AG04449 (cell line): ENCODE measurements at regions not wholly inside any gene's neighbourhood (a gene's known extent, or its start where the extent isn't known, plus 50 kb on each side); places are given as distances from the start of the nearest gene placed in this dataset.

Experiments
- CTCF ChIA-PET: fragments of 350-600 bp; formaldehyde crosslinking; extraction: SDS; loops from one replicate; lab custom pipeline; 2021; ENCODE audit warnings: antibody characterized with exemption; lab: Yijun Ruan, JAX
- POLR2A ChIA-PET: fragments of 400-600, 350-600 bp; formaldehyde crosslinking; extraction: SDS; loops from one replicate; lab custom pipeline; 2020; ENCODE audit warnings: antibody characterized with exemption, inconsistent platforms; lab: Yijun Ruan, JAX
- DNase-seq: peaks from one replicate; pipeline ENCODE4 v3.0.0-alpha.2; 2010; ENCODE audit warnings: low read depth, low spot score
- H3K4me3 ChIP-seq: 2 replicates; pipeline ENCODE4 v1.5.1; 2011; ENCODE audit warnings: low read depth, mild to moderate bottlenecking, control low read depth, low read length
- TF ChIP-seq, protein P1 (sequence below): IDR thresholded peaks from one replicate; pipeline ENCODE4 v1.5.1; 2011; ENCODE audit warnings: mild to moderate bottlenecking, moderate library complexity, low read length, control low read depth, inconsistent platforms; ENCODE audit not compliant: insufficient read depth; ENCODE audit errors: missing control alignments

DNA sequence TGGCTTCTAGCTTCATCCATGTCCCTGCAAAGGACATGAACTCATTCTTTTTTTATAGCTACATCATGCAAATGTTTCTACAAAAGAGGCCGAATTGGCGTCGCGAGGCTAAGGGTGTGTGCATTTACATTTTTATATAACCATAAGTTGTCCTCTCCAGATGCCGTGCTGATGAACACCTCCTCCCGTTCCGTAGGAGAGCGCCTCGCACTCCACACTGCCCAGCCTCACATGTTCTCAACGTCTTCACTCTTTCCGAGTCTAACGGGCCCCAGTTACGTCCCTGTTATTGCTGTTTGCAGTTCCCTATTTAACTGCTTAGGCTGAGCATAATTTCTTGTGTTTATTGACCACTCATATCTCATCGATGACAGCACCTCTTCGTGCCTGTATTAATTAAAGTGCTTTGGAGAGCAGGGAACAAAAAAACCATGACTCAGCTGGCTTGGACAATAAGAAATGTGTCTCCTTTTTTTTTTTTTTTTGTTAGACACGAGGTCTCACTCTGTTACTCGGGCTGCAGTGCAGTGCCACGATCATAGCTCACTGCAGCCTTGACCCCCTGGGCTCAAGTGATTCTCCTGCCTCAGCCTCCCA, 113.5 kb upstream of the SDK1 start:
- DNase-seq = no peak
- CTCF ChIA-PET = no interaction called here
- no peak overlapping the region for H3K4me3 ChIP-seq
- POLR2A ChIA-PET = no interaction called here
- TF ChIP-seq, protein P1, sequence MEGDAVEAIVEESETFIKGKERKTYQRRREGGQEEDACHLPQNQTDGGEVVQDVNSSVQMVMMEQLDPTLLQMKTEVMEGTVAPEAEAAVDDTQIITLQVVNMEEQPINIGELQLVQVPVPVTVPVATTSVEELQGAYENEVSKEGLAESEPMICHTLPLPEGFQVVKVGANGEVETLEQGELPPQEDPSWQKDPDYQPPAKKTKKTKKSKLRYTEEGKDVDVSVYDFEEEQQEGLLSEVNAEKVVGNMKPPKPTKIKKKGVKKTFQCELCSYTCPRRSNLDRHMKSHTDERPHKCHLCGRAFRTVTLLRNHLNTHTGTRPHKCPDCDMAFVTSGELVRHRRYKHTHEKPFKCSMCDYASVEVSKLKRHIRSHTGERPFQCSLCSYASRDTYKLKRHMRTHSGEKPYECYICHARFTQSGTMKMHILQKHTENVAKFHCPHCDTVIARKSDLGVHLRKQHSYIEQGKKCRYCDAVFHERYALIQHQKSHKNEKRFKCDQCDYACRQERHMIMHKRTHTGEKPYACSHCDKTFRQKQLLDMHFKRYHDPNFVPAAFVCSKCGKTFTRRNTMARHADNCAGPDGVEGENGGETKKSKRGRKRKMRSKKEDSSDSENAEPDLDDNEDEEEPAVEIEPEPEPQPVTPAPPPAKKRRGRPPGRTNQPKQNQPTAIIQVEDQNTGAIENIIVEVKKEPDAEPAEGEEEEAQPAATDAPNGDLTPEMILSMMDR = no peak

DNA sequence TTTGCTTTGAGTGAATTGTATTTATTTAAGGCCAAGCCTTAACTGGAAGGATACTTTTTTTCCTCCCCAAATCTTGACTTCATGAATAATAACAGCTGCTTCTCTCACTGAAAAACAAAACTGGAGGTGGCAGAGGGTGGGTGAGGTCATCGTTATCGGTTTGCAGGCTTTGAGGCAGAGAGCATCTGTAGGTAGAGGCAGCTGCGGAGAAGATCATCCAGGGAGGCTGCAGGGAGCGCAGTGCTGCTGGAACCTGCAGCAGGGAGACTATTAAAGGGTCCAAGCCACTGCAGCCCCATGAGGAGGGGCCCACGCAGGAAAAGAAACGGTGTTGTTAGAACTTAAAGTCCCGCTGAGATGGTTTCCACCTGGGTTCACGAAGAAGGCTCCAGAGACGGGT, 112.1 kb upstream of the SDK1 start:
- no peak overlapping the region for H3K4me3 ChIP-seq
- ChIA-PET CTCF (no interaction called here), POLR2A (no interaction called here)
- DNase-seq = no peak
- TF ChIP-seq, protein P1 = no peak

DNA sequence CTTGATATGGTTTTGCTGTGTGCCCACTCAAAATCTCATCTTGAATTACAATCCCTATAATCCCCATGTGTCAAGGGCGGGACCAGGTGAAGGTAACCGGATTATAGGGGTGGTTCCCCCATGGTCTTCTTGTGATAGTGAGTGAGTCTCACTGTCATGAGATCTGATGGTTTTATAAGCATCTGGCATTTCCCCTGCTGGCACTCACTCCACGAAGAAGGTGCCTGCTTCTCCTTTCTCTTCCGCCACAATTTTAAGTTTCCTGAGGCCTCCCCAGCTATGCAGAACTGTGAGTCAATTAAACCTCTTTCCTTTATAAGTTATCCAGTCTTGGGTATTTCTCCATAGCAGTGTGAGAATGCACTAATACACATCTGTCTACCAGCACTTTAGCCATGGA, 109.5 kb upstream of the SDK1 start:
- no peak for DNase-seq
- ChIA-PET POLR2A (no interaction called here), CTCF (no interaction called here)
- no peak overlapping the region for H3K4me3 ChIP-seq
- TF ChIP-seq, protein P1 = no peak

DNA sequence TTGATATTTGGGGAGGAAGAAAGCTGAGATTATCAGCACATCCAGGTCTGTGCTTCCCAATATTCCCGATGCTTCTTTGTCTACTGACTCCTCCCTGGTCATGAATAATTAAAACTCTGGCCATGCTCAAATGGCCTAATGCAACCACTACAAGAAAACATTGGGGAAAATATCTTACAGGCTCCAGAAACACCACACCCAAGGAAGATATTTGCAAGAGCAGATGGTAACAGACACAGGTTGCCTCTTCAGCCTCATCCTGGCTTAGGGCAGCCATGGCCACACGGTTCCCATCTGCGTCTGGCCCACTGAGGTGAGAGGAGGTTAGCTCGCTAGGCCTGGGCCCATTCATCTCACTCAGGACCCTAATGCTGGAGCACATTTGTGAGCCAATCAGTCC, 108.4 kb upstream of the SDK1 start:
- no peak overlapping the region for H3K4me3 ChIP-seq
- ChIA-PET CTCF (no interaction called here), POLR2A (no interaction called here)
- TF ChIP-seq, protein P1 = no peak
- no peak for DNase-seq

DNA sequence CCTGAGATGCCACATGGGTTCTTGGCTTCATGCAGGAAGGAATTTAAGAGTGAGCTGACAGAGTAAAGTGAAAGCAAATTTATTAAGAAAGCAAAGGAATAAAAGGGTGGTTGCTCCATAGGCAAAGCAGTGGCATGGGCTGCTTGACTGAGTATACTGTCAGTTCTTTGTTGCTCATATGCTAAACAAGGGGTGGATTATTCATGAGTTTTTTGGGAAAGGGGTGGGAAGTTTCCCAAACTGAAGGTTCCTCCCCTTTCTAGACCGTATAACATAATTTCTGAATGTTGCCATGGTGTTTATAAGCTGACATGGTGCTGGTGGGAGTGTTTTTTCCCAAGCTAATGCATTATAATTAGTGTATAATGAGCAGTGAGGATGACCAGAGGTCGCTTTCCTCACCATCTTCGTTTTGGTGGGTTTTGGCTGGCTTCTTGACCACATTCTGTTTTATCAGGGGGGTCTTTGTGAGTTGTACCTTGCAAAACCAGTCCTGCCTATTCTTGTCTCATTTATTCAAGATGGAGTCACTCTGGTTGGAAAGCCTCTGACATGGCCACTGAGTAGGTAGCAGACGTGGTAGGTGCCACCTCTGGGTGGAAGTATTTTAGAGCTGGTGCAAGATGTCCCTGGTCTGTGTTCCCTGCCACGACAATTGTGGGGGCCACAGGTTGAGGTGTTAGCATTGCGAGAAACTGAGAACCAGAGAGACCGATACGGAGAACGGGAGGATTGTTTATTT, 107.5 kb upstream of the SDK1 start:
- no peak overlapping the region for H3K4me3 ChIP-seq
- TF ChIP-seq, protein P1 = no peak
- CTCF ChIA-PET = no interaction called here
- DNase-seq = no peak
- POLR2A ChIA-PET = no interaction called here

DNA sequence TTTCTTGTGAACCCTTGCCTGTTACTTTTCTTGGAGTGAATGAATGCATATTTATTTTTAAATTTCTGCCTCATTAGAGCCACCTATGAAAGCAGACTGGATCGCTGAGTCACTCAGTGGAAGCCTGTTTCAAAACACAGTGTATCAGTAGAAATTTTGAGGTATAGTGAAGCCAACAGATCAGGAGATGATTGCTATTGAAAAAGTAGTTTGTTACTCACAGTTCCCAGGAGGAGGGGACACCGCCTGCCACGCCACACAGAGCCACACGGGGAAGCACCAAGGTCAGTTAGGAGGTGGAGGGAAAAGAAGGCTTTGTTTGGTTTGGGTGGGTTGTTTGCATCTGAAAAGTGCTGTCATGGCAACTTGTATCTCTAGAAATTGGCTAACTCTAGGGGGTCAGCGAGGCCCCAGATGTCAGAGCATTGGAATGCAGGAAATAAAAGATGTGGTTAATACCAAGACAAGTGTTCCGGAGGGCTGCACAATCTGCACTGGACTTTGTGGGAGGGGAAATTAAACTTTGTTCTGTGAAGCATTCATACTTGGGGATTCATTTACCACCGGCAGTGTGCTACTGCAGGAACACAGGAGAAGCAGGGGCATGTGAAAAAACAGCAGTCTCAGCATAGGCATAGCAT, 106.4 kb upstream of the SDK1 start:
- TF ChIP-seq, protein P1 = no peak
- DNase-seq = no peak
- ChIA-PET POLR2A (no interaction called here), CTCF (no interaction called here)
- H3K4me3 ChIP-seq = no peak overlapping the region
